HEK293 (cell line): ENCODE measurements at regions not wholly inside any gene's neighbourhood (a gene's known extent, or its start where the extent isn't known, plus 50 kb on each side); places are given as distances from the start of the nearest gene placed in this dataset.

Source experiments
- CTCF ChIP-seq: fragments of 450-650 bp; formaldehyde crosslinking; IDR thresholded peaks from 2 replicates; pipeline ENCODE4 v1.5.1; 2016; ENCODE audit warnings: missing biosample characterization, missing genetic modification characterization
- GLIS1 ChIP-seq: fragments of 450-650 bp; formaldehyde crosslinking; IDR thresholded peaks from 2 replicates; pipeline ENCODE4 v1.5.1; 2016; ENCODE audit warnings: missing biosample characterization, missing genetic modification characterization
- HOXD13 ChIP-seq: sonication (generic); formaldehyde crosslinking; IDR thresholded peaks from 2 replicates; pipeline ENCODE4 v1.8.0; 2022; ENCODE audit warnings: missing genetic modification reagents, borderline replicate concordance
- MZF1 ChIP-seq: fragments of 450-650 bp; formaldehyde crosslinking; IDR thresholded peaks from 2 replicates; pipeline ENCODE4 v1.5.1; 2017; ENCODE audit warnings: missing biosample characterization, missing genetic modification characterization, borderline replicate concordance
- REST ChIP-seq: fragments of 450-650 bp; formaldehyde crosslinking; IDR thresholded peaks from 2 replicates; pipeline ENCODE4 v1.5.1; 2016; ENCODE audit warnings: missing biosample characterization, missing genetic modification characterization
- TRIM28 ChIP-seq: IDR thresholded peaks from 2 replicates; pipeline ENCODE4 v1.6.1; 2011; ENCODE audit warnings: low read length, control low read depth, borderline replicate concordance
- ZBTB8A ChIP-seq: fragments of 450-650 bp; formaldehyde crosslinking; IDR thresholded peaks from 2 replicates; pipeline ENCODE4 v1.5.1; 2016; ENCODE audit warnings: missing biosample characterization, missing genetic modification characterization
- ZNF112 ChIP-seq: fragments of 450-650 bp; formaldehyde crosslinking; IDR thresholded peaks from 2 replicates; pipeline ENCODE4 v1.5.0; 2017; ENCODE audit warnings: missing biosample characterization, missing genetic modification characterization
- ZNF146 ChIP-seq: fragments of 450-650 bp; formaldehyde crosslinking; IDR thresholded peaks from 2 replicates; pipeline ENCODE4 v1.5.1; 2016; ENCODE audit warnings: missing biosample characterization, missing genetic modification characterization
- ZNF24 ChIP-seq: fragments of 450-650 bp; formaldehyde crosslinking; IDR thresholded peaks from 2 replicates; pipeline ENCODE4 v1.5.1; 2016; ENCODE audit warnings: missing biosample characterization, missing genetic modification characterization
- ZNF274 ChIP-seq, 2 experiments: fragments of 200-500 bp in 1 of 2; fragments of 450-650 bp in 1 of 2; sonication (Bioruptor generic) in 1 of 2; formaldehyde crosslinking in 1 of 2; IDR thresholded peaks; 2 replicates each; pipeline versions ENCODE4 v1.5.1 to v1.6.1; 2014 to 2016; ENCODE audit warnings: borderline replicate concordance in 1 of 2, inconsistent platforms in 1 of 2, low read length in 1 of 2, missing biosample characterization in 1 of 2, missing genetic modification characterization in 1 of 2
- ZNF548 ChIP-seq: fragments of 450-650 bp; formaldehyde crosslinking; IDR thresholded peaks from 2 replicates; pipeline ENCODE4 v1.5.1; 2016; ENCODE audit warnings: missing biosample characterization, missing genetic modification characterization
- ZNF561 ChIP-seq: fragments of 450-650 bp; IDR thresholded peaks from 2 replicates; pipeline ENCODE4 v1.5.1; 2018; ENCODE audit warnings: missing biosample characterization, missing genetic modification characterization, borderline replicate concordance
- ZNF621 ChIP-seq: fragments of 450-650 bp; formaldehyde crosslinking; IDR thresholded peaks from 2 replicates; pipeline ENCODE4 v1.5.1; 2017; ENCODE audit warnings: missing biosample characterization, missing genetic modification characterization

GRCh38 chr16:85984947-85985451, 86.0 kb downstream of the IRF8 start:
- no peak for TF ChIP-seq ZNF24
- no peak for TF ChIP-seq ZNF561 (tag by site-specific recombination)
- TF ChIP-seq CTCF (tag by site-specific recombination) = no peak
- TF ChIP-seq GLIS1 (tag by site-specific recombination) = no peak
- no peak for TF ChIP-seq REST
- no peak for TF ChIP-seq TRIM28
- no peak for TF ChIP-seq ZNF548
- no peak for TF ChIP-seq ZBTB8A (tag by site-specific recombination)
- no peak for TF ChIP-seq MZF1 (tag by site-specific recombination)
- no peak for TF ChIP-seq ZNF621 (tag by site-specific recombination)
- no peak for TF ChIP-seq HOXD13 (CRISPR knock-in tag)
- TF ChIP-seq ZNF112 (tag by site-specific recombination) = no peak
- no peak for TF ChIP-seq ZNF274 (IDR thresholded peaks at IDR 0.05; ENCODE audit: low read length)
- TF ChIP-seq ZNF274 (tag by site-specific recombination; IDR thresholded peaks at IDR 0.05; ENCODE audit: borderline replicate concordance) = no peak
- no peak for TF ChIP-seq ZNF146 (tag by site-specific recombination)
